ENCODE measurements at regions not wholly inside any gene's neighbourhood (a gene's known extent, or its start where the extent isn't known, plus 50 kb on each side); places are given as distances from the start of the nearest gene placed in this dataset.

- TF ChIP-seq CTCF (IDR thresholded peaks at IDR 0.05) = no peak
- TF ChIP-seq POLR2A (IDR thresholded peaks at IDR 0.05) = no peak
Observed at GRCh38 chr2:180660881-180661685, 319.3 kb upstream of the UBE2E3 start.
